IMR-90 (cell line): ENCODE measurements at regions not wholly inside any gene's neighbourhood (a gene's known extent, or its start where the extent isn't known, plus 50 kb on each side); places are given as distances from the start of the nearest gene placed in this dataset.

Experiments used
- ATAC-seq: fragments of 200-7000 bp; cut with Tn5 transposase; 2 replicates; pipeline ENCODE4 v1.9.1; 2020; ENCODE audit warnings: low read depth, mild to moderate bottlenecking, moderate library complexity
- BruUV-seq: library from RNA; stranded (reverse); fragments of 400-500 nt; replicated peaks from 2 replicates; lab custom pipeline; 2021; lab: Mats Ljungman, UMichigan
- CTCF ChIA-PET: fragments of 300-600 bp; formaldehyde crosslinking; extraction: SDS; loops from one replicate; lab custom pipeline; 2021; ENCODE audit warnings: antibody characterized with exemption; lab: Yijun Ruan, JAX
- POLR2A ChIA-PET: fragments of 300-600 bp; sonication (Branson Sonifier 250); formaldehyde crosslinking; loops from one replicate; lab custom pipeline; 2022; ENCODE audit warnings: antibody characterized with exemption; ENCODE audit not compliant: unreplicated experiment; lab: Charles Lee
- DNase-seq: peaks from one replicate; pipeline ENCODE4 v3.0.0; 2013
- H2AFZ ChIP-seq: replicated peaks from 2 replicates; pipeline ENCODE3; 2013; ENCODE audit warnings: low read length, mild to moderate bottlenecking; ENCODE audit not compliant: poor library complexity
- H2AK5ac ChIP-seq: 2 replicates; pipeline ENCODE4 v1.6.1; 2013; ENCODE audit warnings: low read depth, low read length, inconsistent platforms
- H2AK9ac ChIP-seq: replicated peaks from 2 replicates; pipeline ENCODE3; 2013; ENCODE audit warnings: mild to moderate bottlenecking, low read depth, low read length, moderate library complexity; ENCODE audit not compliant: poor library complexity
- H2BK120ac ChIP-seq: 2 replicates; pipeline ENCODE4 v1.6.1; 2013; ENCODE audit warnings: low read depth, low read length, inconsistent platforms
- H2BK15ac ChIP-seq: 3 replicates; pipeline ENCODE4 v1.6.1; 2013; ENCODE audit warnings: low read depth, low read length, inconsistent platforms
- H2BK20ac ChIP-seq: 2 replicates; pipeline ENCODE4 v1.6.1; 2013; ENCODE audit warnings: low read depth, mild to moderate bottlenecking, inconsistent platforms, low read length, moderate library complexity
- H2BK5ac ChIP-seq: 2 replicates; pipeline ENCODE4 v1.6.1; 2013; ENCODE audit warnings: mild to moderate bottlenecking, low read depth, low read length, inconsistent platforms; ENCODE audit not compliant: poor library complexity, severe bottlenecking
- H3K14ac ChIP-seq: replicated peaks from 2 replicates; pipeline ENCODE4 v1.6.1; 2013; ENCODE audit warnings: low read depth, low read length, inconsistent platforms
- H3K18ac ChIP-seq: 2 replicates; pipeline ENCODE4 v1.6.1; 2013; ENCODE audit warnings: low read depth, low read length, control low read depth
- H3K23ac ChIP-seq: 2 replicates; pipeline ENCODE4 v1.6.1; 2013; ENCODE audit warnings: low read depth, low read length, inconsistent platforms
- H3K27ac ChIP-seq: 2 replicates; pipeline ENCODE4 v1.5.1; 2013; ENCODE audit warnings: mild to moderate bottlenecking, control low read depth, low read length; ENCODE audit not compliant: insufficient read depth
- H3K27me3 ChIP-seq: 2 replicates; pipeline ENCODE4 v1.6.1; 2013; ENCODE audit warnings: low read length; ENCODE audit not compliant: control insufficient read depth, insufficient read depth
- H3K36me3 ChIP-seq: 2 replicates; pipeline ENCODE4 v1.6.1; 2013; ENCODE audit warnings: low read length, mixed read lengths; ENCODE audit not compliant: control insufficient read depth, insufficient read depth
- H3K4ac ChIP-seq: 2 replicates; pipeline ENCODE4 v1.6.1; 2013; ENCODE audit warnings: low read depth, low read length, inconsistent platforms
- H3K4me1 ChIP-seq: 2 replicates; pipeline ENCODE4 v1.6.1; 2013; ENCODE audit warnings: low read length, mixed read lengths; ENCODE audit not compliant: control insufficient read depth, insufficient read depth
- H3K4me2 ChIP-seq: 2 replicates; pipeline ENCODE4 v1.6.1; 2013; ENCODE audit warnings: low read depth, mild to moderate bottlenecking, control low read depth, low read length, moderate library complexity
- H3K4me3 ChIP-seq: 2 replicates; pipeline ENCODE4 v1.5.1; 2013; ENCODE audit warnings: low read depth, mild to moderate bottlenecking, control low read depth, low read length, moderate library complexity; ENCODE audit not compliant: insufficient read depth
- H3K56ac ChIP-seq: 2 replicates; pipeline ENCODE4 v1.6.1; 2013; ENCODE audit warnings: low read length, inconsistent platforms; ENCODE audit not compliant: insufficient read depth; ENCODE audit errors: extremely low read depth
- H3K79me1 ChIP-seq, 2 experiments: 2 replicates each; pipeline ENCODE4 v1.6.1; 2013; ENCODE audit warnings: low read length in 2 of 2, inconsistent platforms in 1 of 2, low read depth in 1 of 2
- H3K9ac ChIP-seq: 2 replicates; pipeline ENCODE4 v1.6.1; 2013; ENCODE audit warnings: low read depth, low read length, control low read depth
- H3K9me1 ChIP-seq: 2 replicates; pipeline ENCODE4 v1.6.1; 2013; ENCODE audit warnings: low read length, inconsistent platforms; ENCODE audit not compliant: insufficient read depth
- H3K9me3 ChIP-seq: 2 replicates; pipeline ENCODE4 v1.6.1; 2013; ENCODE audit warnings: low read length; ENCODE audit not compliant: control insufficient read depth, insufficient read depth
- H4K20me1 ChIP-seq: 2 replicates; pipeline ENCODE4 v1.6.1; 2013; ENCODE audit warnings: low read length, inconsistent platforms; ENCODE audit not compliant: insufficient read depth
- H4K5ac ChIP-seq: 2 replicates; pipeline ENCODE4 v1.6.1; 2013; ENCODE audit warnings: mild to moderate bottlenecking, low read depth, low read length, control low read depth
- H4K8ac ChIP-seq, 2 experiments: 2 replicates each; pipeline ENCODE4 v1.6.1; 2013; ENCODE audit warnings: low read depth in 2 of 2, low read length in 2 of 2, control low read depth in 1 of 2, inconsistent platforms in 1 of 2
- H4K91ac ChIP-seq: 2 replicates; pipeline ENCODE4 v1.6.1; 2013; ENCODE audit warnings: low read depth, low read length, inconsistent platforms; ENCODE audit not compliant: insufficient read depth
- MAFK ChIP-seq: IDR thresholded peaks from 2 replicates; pipeline ENCODE4 v1.6.1; 2012; ENCODE audit warnings: low read depth, low read length, improper control_type of control experiment
- MAZ ChIP-seq: IDR thresholded peaks from 2 replicates; pipeline ENCODE4 v1.6.1; 2012; ENCODE audit warnings: low read depth, mild to moderate bottlenecking, low read length, improper control_type of control experiment, moderate library complexity, borderline replicate concordance
- NFE2L2 ChIP-seq: fragments of 150-350 bp; IDR thresholded peaks from 2 replicates; pipeline ENCODE4 v1.6.1; 2016; ENCODE audit warnings: low read depth, mild to moderate bottlenecking, low read length
- POLR2A ChIP-seq: IDR thresholded peaks from 2 replicates; pipeline ENCODE4 v1.6.1; 2012; ENCODE audit warnings: mild to moderate bottlenecking, low read depth, low read length
- RCOR1 ChIP-seq: IDR thresholded peaks from 2 replicates; pipeline ENCODE4 v1.6.1; 2012; ENCODE audit warnings: mild to moderate bottlenecking, low read length, improper control_type of control experiment; ENCODE audit not compliant: insufficient replicate concordance
- WGBS, 2 experiments: methylation state at CpG; one replicate each; pipeline versions ENCODE4 v1.1.5 to v1.1.7; 2013; ENCODE audit warnings: missing lambda C conversion rate in 2 of 2; ENCODE audit not compliant: insufficient read length in 1 of 2; ENCODE audit errors: extremely low coverage in 2 of 2; 5-methylcytosine and 5-hydroxymethylcytosine counted together
- dilution Hi-C: fragments of 300-500 bp; cut with HindIII; formaldehyde crosslinking; loops from one replicate; pipeline ENCODE4 v1.14.3; 2018; ENCODE audit warnings: low sequenced_read_pairs; ENCODE audit not compliant: unreplicated experiment
- in situ Hi-C: fragments of 300-500 bp; cut with MboI; formaldehyde crosslinking; loops from 3 replicates; pipeline ENCODE4 v1.14.3; 2019; ENCODE audit warnings: low sequenced_read_pairs, inconsistent platforms, mixed read lengths
- intact Hi-C: fragments of 100-400 bp; cut with micrococcal nuclease; formaldehyde crosslinking; loops from 2 replicates; pipeline ENCODE4 v1.10.0; 2022

GRCh38 chr2:122794100-122794499, 1038.6 kb downstream of the TSN start:
- Histone ChIP-seq H3K27ac (no peak overlapping the region), H2BK5ac (no peak overlapping the region), H4K5ac (no peak overlapping the region), H2BK120ac (no peak overlapping the region), H4K8ac (no peak overlapping the region), H3K4me2 (no peak overlapping the region), H2BK15ac (no peak overlapping the region), H3K27me3 (no peaks in the 10 kb centered on the region), H3K79me1 (no peaks in the 10 kb centered on the region), H3K56ac (no peak overlapping the region), H3K36me3 (no peaks in the 10 kb centered on the region), H2AK9ac (no peak overlapping the region), H4K20me1 (no peaks in the 10 kb centered on the region), H3K4me3 (no peak overlapping the region), H2BK20ac (no peak overlapping the region), H3K9ac (no peak overlapping the region), H2AK5ac (no peak overlapping the region), H3K9me3 (peaks cover 2% of the 10 kb centered on the region; the same call in 1 of the 2 replicates), H4K91ac (no peak overlapping the region), H3K4me1 (no peaks in the 10 kb centered on the region), H3K14ac (no peak overlapping the region), H3K18ac (no peak overlapping the region), H3K4ac (no peak overlapping the region), H3K9me1 (no peaks in the 10 kb centered on the region), H2AFZ (no peak overlapping the region), H3K23ac (no peak overlapping the region)
- DNase-seq (no peak), ATAC-seq (no peak)
- dilution Hi-C loops = no loop called here
- CTCF ChIA-PET = no interaction called here
- in situ Hi-C loops = no loop called here
- POLR2A ChIA-PET = no interaction called here
- TF ChIP-seq POLR2A (no peak), NFE2L2 (no peak), MAFK (peak; percentile 83), MAZ (no peak), RCOR1 (no peak)
- no TSS peak for BruUV-seq
- WGBS, 2 experiments = no CpG with 5 or more reads among the region's 2 CpGs
- intact Hi-C loops = no loop called here
